ENCODE measurements at regions not wholly inside any gene's neighbourhood (a gene's known extent, or its start where the extent isn't known, plus 50 kb on each side); places are given as distances from the start of the nearest gene placed in this dataset.
A peak's percentile ranks its signal among the peaks of the same experiment; 100 is the strongest.

DNA sequence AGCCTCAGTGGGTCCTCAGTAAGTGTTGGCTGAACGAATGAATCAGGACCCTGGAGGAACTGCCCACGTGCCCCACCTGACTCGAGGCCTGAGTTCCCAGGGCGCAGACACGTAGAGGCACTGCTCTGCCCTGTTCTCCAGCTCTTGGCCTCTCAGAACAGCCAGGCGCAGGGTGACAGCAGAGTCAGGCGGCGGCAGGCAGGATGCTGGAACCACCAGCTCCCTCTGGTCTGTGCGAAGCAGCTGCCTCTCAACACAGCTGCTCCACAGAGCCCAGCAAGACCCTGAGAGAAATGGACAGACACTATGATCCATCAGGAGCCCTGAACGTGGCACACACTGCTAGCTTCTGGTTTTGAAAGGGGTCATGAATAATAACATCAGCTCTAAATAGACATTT is 53.1 kb upstream of the BCO1 start:
- DNase-seq: no peak

DNA sequence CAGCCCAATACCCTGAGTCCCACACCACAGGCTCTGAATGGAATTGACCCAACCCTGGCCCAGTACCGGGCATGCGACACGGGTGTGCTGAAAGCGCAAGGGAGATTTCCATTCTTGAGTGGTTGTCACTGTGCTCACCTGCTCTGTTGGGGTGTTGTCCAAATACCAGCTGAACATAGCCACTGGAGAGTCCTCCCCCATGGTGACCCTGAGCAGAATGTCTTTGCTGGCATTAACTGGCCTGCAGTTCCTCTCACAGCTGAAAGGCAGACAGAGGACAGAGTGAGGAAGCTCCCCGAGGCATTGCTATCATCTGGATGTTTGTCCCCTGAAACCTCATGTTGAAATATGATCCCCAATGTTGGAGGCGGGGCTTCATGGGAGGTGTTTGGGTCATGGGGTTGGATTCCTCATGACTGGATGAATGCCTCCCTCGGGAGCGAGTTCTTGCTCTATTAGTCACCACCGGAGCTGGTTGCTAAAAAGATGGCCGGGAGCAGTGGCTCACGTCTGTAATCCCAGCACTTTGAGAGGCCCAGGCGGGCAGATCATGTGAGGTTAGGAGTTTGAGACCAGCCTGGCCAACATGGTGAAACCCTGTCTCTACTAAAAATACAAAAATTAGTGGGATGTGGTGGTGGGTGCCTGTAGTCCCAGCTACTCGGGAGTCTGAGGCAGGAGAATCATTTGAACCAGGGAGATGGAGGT is 57.3 kb upstream of the BCO1 start:
- DNase-seq: peak; percentile 47 to 49

DNA sequence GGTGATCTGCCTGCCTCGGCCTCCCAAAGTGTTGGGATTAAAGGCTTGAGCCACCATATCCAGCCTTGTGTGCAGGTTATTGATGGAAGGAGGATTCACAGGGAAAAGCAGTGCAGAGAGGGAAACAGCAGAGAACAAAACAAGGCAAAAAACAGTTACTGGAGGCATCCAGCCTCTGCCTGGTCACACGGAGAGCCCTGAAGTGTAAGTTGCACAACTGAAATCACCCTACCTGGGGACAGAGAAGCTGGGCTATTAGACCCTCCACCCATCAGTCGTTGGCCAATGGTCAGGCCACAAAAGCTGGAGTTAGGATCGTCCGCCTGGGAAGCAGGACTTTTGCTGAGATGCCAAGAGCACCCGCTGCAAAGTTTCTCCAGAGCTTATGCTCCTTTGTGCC is 57.9 kb upstream of the BCO1 start:
- no peak for DNase-seq

- DNase-seq: no peak
Observed at GRCh38 chr16:81179219-81179618, 59.3 kb upstream of the BCO1 start.

GRCh38 chr16:81175325-81175891 is 63.1 kb upstream of the BCO1 start:
- no peak for DNase-seq

GRCh38 chr16:81174644-81175324 is 63.7 kb upstream of the BCO1 start:
- no peak for DNase-seq

GRCh38 chr16:81172769-81173658 is 65.5 kb upstream of the BCO1 start:
- no peak for DNase-seq

DNA sequence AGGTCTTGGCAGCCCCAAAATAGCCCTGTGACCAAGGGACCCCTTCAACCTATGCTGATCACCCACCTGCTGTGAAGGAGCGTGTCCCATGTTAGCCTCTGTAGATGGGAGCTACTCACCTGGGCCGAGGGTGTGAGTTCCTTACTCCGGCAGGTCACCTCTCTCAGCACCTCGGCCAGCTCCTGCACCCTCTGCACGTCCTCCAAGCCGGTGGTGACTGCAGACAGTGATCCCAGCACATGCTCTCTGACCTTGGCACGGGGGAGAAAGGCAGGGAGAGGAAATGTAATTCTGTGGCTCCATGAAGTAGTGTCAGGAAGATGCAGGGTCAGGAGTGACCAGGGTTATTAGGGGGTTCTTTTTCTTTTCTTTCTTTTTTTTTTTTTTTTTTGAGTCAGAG is 67.7 kb upstream of the BCO1 start:
- DNase-seq: no peak

DNA sequence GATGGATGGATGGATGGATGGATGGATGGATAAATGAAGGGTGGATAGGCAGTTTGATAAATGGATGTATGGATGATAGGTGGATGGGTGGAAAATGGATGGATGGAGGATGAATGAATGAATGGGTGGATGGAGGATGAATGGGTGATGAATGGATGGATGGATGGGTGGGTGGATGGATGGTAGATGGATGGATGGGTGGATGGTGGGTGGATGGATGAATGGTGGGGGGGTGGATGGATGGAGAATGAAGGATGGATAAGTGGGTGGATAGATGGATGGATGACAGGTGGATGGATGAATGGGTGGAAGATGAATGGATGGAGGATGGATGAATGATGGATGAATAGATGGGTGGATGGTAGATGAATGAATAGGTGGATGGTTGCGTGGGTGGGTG is 70.1 kb upstream of the BCO1 start:
- no peak for DNase-seq

- no peak for DNase-seq
Observed at GRCh38 chr16:81167851-81168250, 70.6 kb upstream of the BCO1 start.

DNA sequence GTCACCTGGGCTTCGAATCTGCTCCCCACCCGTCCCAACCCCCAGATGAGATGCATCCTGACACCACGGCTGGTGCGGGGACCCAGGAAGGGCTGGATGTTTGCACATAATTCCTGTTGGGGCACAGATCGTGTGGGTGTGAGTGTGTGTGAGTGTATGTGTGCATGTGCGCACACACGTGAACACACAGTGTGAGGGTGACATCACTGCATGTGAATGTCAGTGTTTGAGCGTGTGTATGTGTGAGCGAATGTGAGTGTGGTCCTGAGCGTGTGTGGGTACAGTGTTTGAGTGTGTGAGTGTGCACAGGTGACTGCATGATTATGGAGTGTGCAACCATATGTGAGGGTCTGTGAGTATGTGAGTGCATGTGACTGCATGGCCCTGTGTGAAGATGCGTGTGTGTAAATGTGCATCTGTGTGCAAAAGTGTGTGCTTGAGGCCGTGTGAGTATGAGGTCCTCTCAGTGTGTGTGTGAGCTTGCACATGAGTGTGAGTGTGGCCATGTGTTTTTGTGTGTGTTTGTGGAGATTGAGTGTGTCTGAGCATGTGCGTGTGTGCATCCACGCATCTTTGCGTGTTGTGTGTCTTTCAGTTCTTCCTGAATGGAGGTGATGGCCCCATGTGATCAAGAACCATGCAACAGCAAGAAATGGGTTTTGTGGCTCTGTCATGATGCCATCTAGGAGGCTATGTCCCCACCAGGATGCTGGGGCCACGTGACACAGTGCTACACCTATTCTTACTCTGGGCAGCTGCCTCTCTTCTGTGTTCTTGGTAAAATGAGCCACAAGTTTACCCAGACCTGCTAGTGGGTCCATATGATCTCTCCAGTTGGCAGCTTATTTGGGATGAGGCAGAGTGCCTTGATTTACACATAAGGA is 70.5 kb upstream of the GCSH start:
- DNase-seq: no peak

DNA sequence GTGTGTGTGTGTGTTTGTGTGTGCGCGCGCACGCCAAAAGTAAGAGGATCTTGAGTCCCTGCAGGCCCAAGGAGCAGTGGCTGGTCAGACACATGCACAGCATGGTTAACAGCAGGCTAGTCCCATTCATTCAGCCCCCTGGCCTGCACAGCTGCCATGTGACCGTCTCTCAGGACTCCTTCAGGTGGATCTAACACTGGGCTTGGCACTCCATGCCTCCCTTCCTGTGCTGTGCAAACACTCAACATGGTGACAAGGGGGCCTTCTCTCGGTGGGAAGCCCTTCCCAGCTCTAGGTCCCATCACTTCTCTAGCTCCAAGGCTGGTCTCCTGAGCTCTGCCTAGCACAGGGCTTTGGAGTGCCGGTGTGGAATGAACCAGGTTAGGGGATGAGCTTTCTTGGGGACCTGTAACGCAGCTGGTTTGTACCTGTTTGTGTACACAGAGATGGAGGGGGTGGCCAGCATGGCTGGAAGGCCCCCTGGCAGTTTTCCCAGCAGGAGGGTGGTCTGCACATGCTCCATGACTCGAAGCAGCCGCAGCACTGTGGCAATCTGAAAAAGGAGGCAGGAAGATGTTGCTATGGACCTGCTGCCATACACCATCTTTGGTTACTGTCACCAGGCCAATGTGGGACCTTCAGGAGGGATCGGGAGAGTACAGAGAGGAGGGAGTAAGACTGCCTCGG is 69.4 kb upstream of the GCSH start:
- no peak for DNase-seq

DNA sequence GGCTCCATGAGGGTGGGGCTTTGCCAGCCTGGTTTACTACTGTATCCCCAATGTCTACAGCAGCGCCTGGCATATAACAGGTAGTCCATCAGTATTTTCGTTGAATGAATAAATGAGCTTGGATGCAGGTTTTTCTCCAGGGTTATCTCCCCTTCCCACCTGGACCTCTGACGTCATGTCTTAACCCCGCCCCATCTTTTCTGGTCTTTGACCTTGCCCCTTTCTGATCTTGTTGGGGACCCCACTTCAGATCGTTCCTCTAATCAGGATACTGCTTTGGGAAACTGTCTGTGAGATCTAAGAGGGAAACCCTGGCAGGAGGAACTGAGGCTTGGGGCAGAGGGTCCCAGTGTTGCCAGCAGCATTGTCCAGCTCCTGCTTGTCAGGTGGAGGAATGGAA is 68.8 kb upstream of the GCSH start:
- no peak for DNase-seq

DNA sequence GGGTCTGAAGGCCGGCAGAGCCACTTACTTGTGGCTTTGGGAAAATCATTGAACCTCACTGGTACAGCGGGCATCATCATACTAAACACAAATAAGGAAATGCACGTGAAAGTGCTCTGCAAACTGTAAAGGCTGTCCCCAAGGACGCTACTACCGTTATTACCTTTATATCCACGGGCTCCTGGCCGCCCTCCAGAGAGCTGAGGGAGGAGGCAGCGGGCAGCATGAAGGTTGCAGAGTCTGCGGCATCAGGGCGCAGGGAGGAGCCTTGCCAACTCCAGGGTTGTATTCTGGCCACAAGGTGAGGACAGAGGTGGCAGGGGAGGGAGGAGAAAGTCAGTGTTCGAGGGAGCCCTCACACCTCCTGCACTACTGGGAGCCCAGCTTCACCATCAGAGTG is 68.3 kb upstream of the GCSH start:
- no peak for DNase-seq

- no peak for DNase-seq
Observed at GRCh38 chr16:81163671-81164070, 67.5 kb upstream of the GCSH start.

GRCh38 chr16:81158964-81159363 is 62.8 kb upstream of the GCSH start:
- DNase-seq: no peak

GRCh38 chr16:81155769-81156168 is 59.6 kb upstream of the GCSH start:
- no peak for DNase-seq

DNA sequence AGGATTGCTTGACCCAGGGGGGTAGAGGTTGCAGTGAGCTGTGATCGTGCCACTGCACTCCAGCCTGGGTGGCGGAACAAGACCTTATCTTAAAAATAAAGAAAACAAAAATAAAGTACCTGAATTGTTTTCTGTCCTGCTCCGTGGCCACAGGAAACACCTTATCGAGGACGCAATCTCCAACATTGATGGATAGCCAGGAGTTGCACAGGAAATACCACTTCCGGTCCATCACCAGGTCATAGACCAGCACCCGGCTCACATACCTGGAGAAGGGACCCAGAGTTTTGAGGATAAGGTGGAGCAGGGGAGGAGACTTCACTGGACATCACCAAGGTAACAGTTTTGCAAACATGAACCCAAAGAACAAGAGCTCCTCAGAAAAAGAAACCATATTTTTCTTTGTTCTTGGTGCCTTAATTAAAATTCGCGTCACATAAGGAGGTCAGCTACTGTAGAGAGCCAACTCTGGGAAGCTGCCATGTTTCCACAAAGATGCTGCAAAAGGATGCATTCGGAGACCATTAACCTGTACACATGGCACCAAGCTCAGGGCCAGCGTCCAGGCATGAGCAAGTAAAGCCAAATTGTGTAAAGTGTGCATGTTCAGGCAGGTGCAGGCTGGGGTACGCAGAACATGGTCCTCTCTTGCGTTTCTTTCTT is 55.6 kb upstream of the GCSH start:
- no peak for DNase-seq

- no peak for DNase-seq
Observed at GRCh38 chr16:81149614-81150013, 53.4 kb upstream of the GCSH start.

- DNase-seq: no peak
Observed at GRCh38 chr16:81148277-81148676, 52.1 kb upstream of the GCSH start.
